Immature natural killer cell (primary cell): ENCODE measurements at regions not wholly inside any gene's neighbourhood (a gene's known extent, or its start where the extent isn't known, plus 50 kb on each side); places are given as distances from the start of the nearest gene placed in this dataset.
A peak's percentile ranks its signal among the peaks of the same experiment; 100 is the strongest.

Source experiments
- DNase-seq, 3 donors: peaks; one replicate each; pipeline ENCODE4 v3.0.0; 2022; ENCODE audit warnings: mixed read lengths in 1 of 3
- H3K27ac Mint-ChIP-seq, 6 donors: one replicate each; pipeline ENCODE4 v1.8.0; 2020; ENCODE audit warnings: mixed read lengths in 6 of 6, mild to moderate bottlenecking in 5 of 6, inconsistent platforms in 4 of 6, moderate library complexity in 3 of 6
- H3K27me3 Mint-ChIP-seq, 3 donors: one replicate each; pipeline ENCODE4 v1.8.0; 2020 to 2021; ENCODE audit warnings: low read depth in 3 of 3, mild to moderate bottlenecking in 3 of 3, mixed read lengths in 3 of 3, moderate library complexity in 3 of 3, inconsistent platforms in 1 of 3
- H3K36me3 Mint-ChIP-seq, 3 donors: one replicate each; pipeline ENCODE4 v1.8.0; 2020; ENCODE audit warnings: mixed read lengths in 3 of 3, inconsistent platforms in 2 of 3, mild to moderate bottlenecking in 2 of 3
- H3K4me1 Mint-ChIP-seq, 2 donors: one replicate each; pipeline ENCODE4 v1.8.0; 2020; ENCODE audit warnings: inconsistent platforms in 2 of 2, mild to moderate bottlenecking in 2 of 2, mixed read lengths in 2 of 2, moderate library complexity in 1 of 2
- H3K4me3 Mint-ChIP-seq, 5 donors: one replicate each; pipeline ENCODE4 v1.8.0; 2020; ENCODE audit warnings: mild to moderate bottlenecking in 5 of 5, mixed read lengths in 5 of 5, inconsistent platforms in 3 of 5, moderate library complexity in 3 of 5
- H3K9me3 Mint-ChIP-seq, 6 donors: one replicate each; pipeline ENCODE4 v1.8.0; 2020; ENCODE audit warnings: mild to moderate bottlenecking in 6 of 6, mixed read lengths in 6 of 6, inconsistent platforms in 4 of 6, moderate library complexity in 3 of 6

- Mint-ChIP-seq H3K9me3 (no peaks in the 10 kb centered on the region), H3K27me3 (peaks cover 0 to 3% (median 0%) of the 10 kb centered on the region in 3 donors), H3K4me3 (no peak overlapping the region), H3K36me3 (no peaks in the 10 kb centered on the region), H3K27ac (no peak overlapping the region), H3K4me1 (no peaks in the 10 kb centered on the region)
- no peak for DNase-seq
Observed at GRCh38 chr2:18401471-18401870, 159.0 kb downstream of the RDH14 start.

- Mint-ChIP-seq H3K27ac (no peak overlapping the region), H3K27me3 (peaks cover 0 to 3% (median under 1%) of the 10 kb centered on the region in 3 donors), H3K36me3 (no peaks in the 10 kb centered on the region), H3K4me3 (no peak overlapping the region), H3K9me3 (no peaks in the 10 kb centered on the region), H3K4me1 (no peaks in the 10 kb centered on the region)
- no peak for DNase-seq
Observed at GRCh38 chr2:18399601-18400000, 160.9 kb downstream of the RDH14 start.

- H3K9me3 Mint-ChIP-seq = no peaks in the 10 kb centered on the region
- DNase-seq = no peak
- H3K27me3 Mint-ChIP-seq = peaks cover 0 to 5% (median 3%) of the 10 kb centered on the region in 3 donors
- H3K4me1 Mint-ChIP-seq = no peaks in the 10 kb centered on the region
- H3K27ac Mint-ChIP-seq = no peak overlapping the region
- no peak overlapping the region for H3K4me3 Mint-ChIP-seq
- no peaks in the 10 kb centered on the region for H3K36me3 Mint-ChIP-seq
Observed at GRCh38 chr2:18398833-18399232, 161.6 kb downstream of the RDH14 start.

- Mint-ChIP-seq H3K4me1 (no peaks in the 10 kb centered on the region), H3K27ac (no peak overlapping the region), H3K36me3 (no peaks in the 10 kb centered on the region), H3K9me3 (no peaks in the 10 kb centered on the region), H3K27me3 (peaks cover 0 to 5% (median 3%) of the 10 kb centered on the region in 3 donors), H3K4me3 (no peak overlapping the region)
- DNase-seq = no peak
Observed at GRCh38 chr2:18396329-18397010, 164.0 kb downstream of the RDH14 start.

GRCh38 chr2:18395555-18395954, 164.9 kb downstream of the RDH14 start:
- Mint-ChIP-seq H3K36me3 (no peaks in the 10 kb centered on the region), H3K4me3 (no peak overlapping the region), H3K27ac (no peak overlapping the region), H3K9me3 (no peaks in the 10 kb centered on the region), H3K4me1 (no peaks in the 10 kb centered on the region), H3K27me3 (peaks cover 0 to 5% (median 3%) of the 10 kb centered on the region in 3 donors)
- DNase-seq = no peak

- DNase-seq = peak; percentile 21 to 37 (median 28)
- Mint-ChIP-seq H3K9me3 (no peaks in the 10 kb centered on the region), H3K36me3 (no peaks in the 10 kb centered on the region), H3K4me1 (no peaks in the 10 kb centered on the region), H3K4me3 (no peak overlapping the region), H3K27ac (no peak overlapping the region), H3K27me3 (peaks cover 0 to 4% (median 2%) of the 10 kb centered on the region in 3 donors)
Observed at GRCh38 chr2:18387441-18388206, 172.8 kb downstream of the RDH14 start.

- Mint-ChIP-seq H3K36me3 (no peaks in the 10 kb centered on the region), H3K27ac (no peak overlapping the region)
Observed at GRCh38 chr2:18384242-18384641, 176.2 kb downstream of the RDH14 start.

GRCh38 chr2:18381386-18381785, 179.1 kb downstream of the RDH14 start:
- Mint-ChIP-seq H3K4me3 (no peak overlapping the region), H3K27ac (no peak overlapping the region), H3K27me3 (peaks cover 0 to 6% (median 3%) of the 10 kb centered on the region in 3 donors), H3K36me3 (no peaks in the 10 kb centered on the region), H3K9me3 (no peaks in the 10 kb centered on the region), H3K4me1 (no peaks in the 10 kb centered on the region)
- no peak for DNase-seq

More at GRCh38 chr2:18384242-18384641, 176.2 kb downstream of the RDH14 start:
- no peaks in the 10 kb centered on the region for H3K4me1 Mint-ChIP-seq
- H3K27me3 Mint-ChIP-seq = peaks cover 2 to 6% (median 3%) of the 10 kb centered on the region in 3 donors
- no peak for DNase-seq
- no peaks in the 10 kb centered on the region for H3K9me3 Mint-ChIP-seq
- no peak overlapping the region for H3K4me3 Mint-ChIP-seq

- no peak overlapping the region for H3K4me3 Mint-ChIP-seq
- peaks cover 0 to 6% (median 3%) of the 10 kb centered on the region in 3 donors for H3K27me3 Mint-ChIP-seq
- H3K27ac Mint-ChIP-seq = no peak overlapping the region
- no peak for DNase-seq
- H3K9me3 Mint-ChIP-seq = no peaks in the 10 kb centered on the region
- no peaks in the 10 kb centered on the region for H3K36me3 Mint-ChIP-seq
- no peaks in the 10 kb centered on the region for H3K4me1 Mint-ChIP-seq
Observed at GRCh38 chr2:18380321-18380720, 180.1 kb downstream of the RDH14 start.

- H3K9me3 Mint-ChIP-seq = no peaks in the 10 kb centered on the region
- H3K4me1 Mint-ChIP-seq = no peaks in the 10 kb centered on the region
- DNase-seq = no peak
- H3K36me3 Mint-ChIP-seq = no peaks in the 10 kb centered on the region
- peaks cover 0 to 6% (median 3%) of the 10 kb centered on the region in 3 donors for H3K27me3 Mint-ChIP-seq
- H3K27ac Mint-ChIP-seq = no peak overlapping the region
- H3K4me3 Mint-ChIP-seq = no peak overlapping the region
Observed at GRCh38 chr2:18379870-18380269, 180.6 kb downstream of the RDH14 start.

- Mint-ChIP-seq H3K27me3 (peaks cover 0 to 6% (median 2%) of the 10 kb centered on the region in 3 donors), H3K9me3 (no peaks in the 10 kb centered on the region), H3K4me3 (no peak overlapping the region), H3K4me1 (no peaks in the 10 kb centered on the region), H3K36me3 (no peaks in the 10 kb centered on the region), H3K27ac (no peak overlapping the region)
- DNase-seq = peak in 2 of 3 donors; percentile 0 to 5
Observed at GRCh38 chr2:18378020-18378653, 182.3 kb downstream of the RDH14 start.

GRCh38 chr2:18376936-18377335, 183.5 kb downstream of the RDH14 start:
- no peaks in the 10 kb centered on the region for H3K4me1 Mint-ChIP-seq
- DNase-seq = no peak

GRCh38 chr2:18373664-18374063, 186.8 kb downstream of the RDH14 start:
- Mint-ChIP-seq H3K9me3 (peaks cover 0 to 5% (median 0%) of the 10 kb centered on the region in 6 donors), H3K27me3 (peaks cover 0 to 2% (median 2%) of the 10 kb centered on the region in 3 donors)

More at GRCh38 chr2:18376936-18377335, 183.5 kb downstream of the RDH14 start:
- Mint-ChIP-seq H3K9me3 (no peaks in the 10 kb centered on the region), H3K36me3 (no peaks in the 10 kb centered on the region), H3K27ac (no peak overlapping the region), H3K27me3 (peaks cover 0 to 6% (median 2%) of the 10 kb centered on the region in 3 donors), H3K4me3 (no peak overlapping the region)

GRCh38 chr2:18373081-18373480, 187.4 kb downstream of the RDH14 start:
- no peaks in the 10 kb centered on the region for H3K4me1 Mint-ChIP-seq
- peaks cover 0 to 5% (median 0%) of the 10 kb centered on the region in 6 donors for H3K9me3 Mint-ChIP-seq
- no peak overlapping the region for H3K27ac Mint-ChIP-seq
- H3K4me3 Mint-ChIP-seq = no peak overlapping the region
- no peak for DNase-seq
- peaks cover 0 to 2% (median 2%) of the 10 kb centered on the region in 3 donors for H3K27me3 Mint-ChIP-seq
- no peaks in the 10 kb centered on the region for H3K36me3 Mint-ChIP-seq

More at GRCh38 chr2:18373664-18374063, 186.8 kb downstream of the RDH14 start:
- Mint-ChIP-seq H3K27ac (no peak overlapping the region), H3K4me1 (no peaks in the 10 kb centered on the region), H3K36me3 (no peaks in the 10 kb centered on the region), H3K4me3 (no peak overlapping the region)
- no peak for DNase-seq
